LNCaP clone FGC (cell line): ENCODE measurements at regions not wholly inside any gene's neighbourhood (a gene's known extent, or its start where the extent isn't known, plus 50 kb on each side); places are given as distances from the start of the nearest gene placed in this dataset.

ENCODE experiments used
- DNase-seq: peaks from one replicate; pipeline ENCODE4 v3.0.0-alpha.2; 2011; ENCODE audit warnings: low read depth
- H3K4me3 ChIP-seq: 2 replicates; pipeline ENCODE4 v1.5.1; 2011; ENCODE audit warnings: mild to moderate bottlenecking, low read depth, low read length, control low read depth
- CTCF ChIP-seq: IDR thresholded peaks from 2 replicates; pipeline ENCODE4 v1.5.1; 2012; ENCODE audit warnings: mild to moderate bottlenecking; ENCODE audit not compliant: control insufficient read depth, insufficient read depth; ENCODE audit errors: extremely low read depth

GRCh38 chr5:23579566-23579965 lies 72.2 kb downstream of the PRDM9 start:
- H3K4me3 ChIP-seq: no peak overlapping the region
- TF ChIP-seq CTCF: no peak
- no peak for DNase-seq

- DNase-seq: no peak
- no peak overlapping the region for H3K4me3 ChIP-seq
- no peak for TF ChIP-seq CTCF
These were observed 75.7 kb downstream of the PRDM9 start for GRCh38 chr5:23583081-23583480.

- DNase-seq: no peak
- no peak overlapping the region for H3K4me3 ChIP-seq
These were observed 81.5 kb downstream of the PRDM9 start for GRCh38 chr5:23588841-23589326.

GRCh38 chr5:23591250-23591649 lies 83.8 kb downstream of the PRDM9 start:
- TF ChIP-seq CTCF: no peak
- DNase-seq: no peak

More at GRCh38 chr5:23588841-23589326, 81.5 kb downstream of the PRDM9 start:
- no peak for TF ChIP-seq CTCF

GRCh38 chr5:23606927-23607326 lies 99.5 kb downstream of the PRDM9 start:
- no peak for DNase-seq
- no peak overlapping the region for H3K4me3 ChIP-seq
- no peak for TF ChIP-seq CTCF

More at GRCh38 chr5:23591250-23591649, 83.8 kb downstream of the PRDM9 start:
- H3K4me3 ChIP-seq: no peak overlapping the region

GRCh38 chr5:23612701-23613100 lies 105.3 kb downstream of the PRDM9 start:
- no peak overlapping the region for H3K4me3 ChIP-seq
- DNase-seq: no peak
- no peak for TF ChIP-seq CTCF

GRCh38 chr5:23613566-23613965 lies 106.2 kb downstream of the PRDM9 start:
- no peak overlapping the region for H3K4me3 ChIP-seq
- no peak for TF ChIP-seq CTCF
- DNase-seq: no peak
